GM21447 (cell line): ENCODE measurements at regions not wholly inside any gene's neighbourhood (a gene's known extent, or its start where the extent isn't known, plus 50 kb on each side); places are given as distances from the start of the nearest gene placed in this dataset.

Experiments used
- ATAC-seq: cut with Tn5 transposase; IDR thresholded peaks from one replicate; pipeline ENCODE4 v1.9.1; 2021; ENCODE audit not compliant: unreplicated experiment

DNA sequence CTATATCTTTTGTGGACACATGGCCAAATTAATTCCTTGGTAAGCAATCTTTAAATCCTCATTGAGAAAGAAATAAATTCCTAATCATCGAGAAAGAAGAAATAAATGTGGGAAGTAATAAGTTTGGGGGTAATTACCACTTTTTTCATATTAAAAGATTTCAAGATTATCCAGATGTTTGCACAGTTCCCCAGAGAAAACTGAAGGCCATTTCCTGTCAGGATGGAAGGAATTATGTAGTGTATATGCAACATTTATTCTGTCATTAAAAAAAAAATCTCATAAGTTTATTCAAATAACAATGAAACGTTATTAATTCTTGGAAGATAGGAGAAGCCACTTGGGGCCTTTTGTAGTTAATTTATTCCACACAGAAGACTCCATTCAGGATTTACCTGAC, 385.6 kb upstream of the NR3C2 start:
- no peak for ATAC-seq

DNA sequence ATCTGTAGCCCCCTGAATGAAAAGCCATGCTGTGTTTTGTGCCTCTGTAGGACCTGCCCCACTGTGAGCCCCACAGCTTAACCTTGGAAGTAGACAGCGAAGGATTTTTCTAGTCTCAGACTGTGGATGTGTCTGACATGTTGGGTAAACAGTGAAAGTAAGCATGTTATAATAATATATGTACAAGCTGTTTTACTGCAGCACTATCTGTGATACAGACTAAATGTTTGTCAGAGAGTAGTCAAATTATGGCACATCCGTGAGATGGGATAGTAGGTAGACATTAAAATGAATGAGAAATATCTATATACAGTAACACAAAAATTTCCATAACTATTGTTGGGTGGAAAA, 381.2 kb upstream of the NR3C2 start:
- no peak for ATAC-seq

- no peak for ATAC-seq
These were observed 380.6 kb upstream of the NR3C2 start for GRCh38 chr4:148822572-148823418.

- ATAC-seq = no peak
These were observed 371.8 kb upstream of the NR3C2 start for GRCh38 chr4:148814030-148814429.

GRCh38 chr4:148813289-148813688, 371.1 kb upstream of the NR3C2 start:
- no peak for ATAC-seq

DNA sequence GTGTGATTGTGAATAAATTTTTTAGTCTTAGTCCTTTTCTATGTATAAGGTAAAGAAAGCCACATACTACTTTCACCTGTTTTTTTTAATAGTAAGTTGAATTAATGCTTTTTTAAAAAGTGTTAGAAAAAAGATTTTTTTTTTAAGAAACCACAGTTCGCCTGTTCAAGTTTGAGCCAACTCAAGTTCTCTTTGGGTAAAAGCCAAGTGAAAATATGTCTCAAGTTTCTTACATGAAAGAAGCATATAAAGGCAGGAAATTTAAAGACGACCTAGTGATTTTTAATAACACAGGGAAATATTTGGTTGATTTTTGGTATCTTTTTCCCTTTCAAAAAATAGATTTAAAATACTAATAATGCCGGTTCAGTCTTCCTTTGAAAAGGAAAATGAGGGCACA, 369.9 kb upstream of the NR3C2 start:
- ATAC-seq = no peak

DNA sequence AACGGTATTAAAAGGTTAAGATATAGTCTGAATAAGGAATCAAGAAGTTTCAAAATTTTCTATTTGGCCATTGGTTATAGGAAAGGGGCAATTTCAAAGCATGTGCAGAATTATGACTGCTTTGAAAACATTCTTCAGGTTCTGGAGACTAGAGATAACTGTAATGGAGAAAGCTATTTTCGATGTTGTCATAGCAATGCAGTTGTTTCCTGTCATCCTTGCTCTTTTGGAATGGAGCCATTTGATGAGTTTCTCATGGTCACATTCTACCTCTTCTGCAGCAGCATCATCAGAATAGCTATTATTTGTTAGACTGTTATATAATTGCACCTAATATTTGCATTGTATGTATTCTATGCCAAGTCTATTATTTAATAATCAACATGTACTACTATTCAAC, 368.2 kb upstream of the NR3C2 start:
- no peak for ATAC-seq

DNA sequence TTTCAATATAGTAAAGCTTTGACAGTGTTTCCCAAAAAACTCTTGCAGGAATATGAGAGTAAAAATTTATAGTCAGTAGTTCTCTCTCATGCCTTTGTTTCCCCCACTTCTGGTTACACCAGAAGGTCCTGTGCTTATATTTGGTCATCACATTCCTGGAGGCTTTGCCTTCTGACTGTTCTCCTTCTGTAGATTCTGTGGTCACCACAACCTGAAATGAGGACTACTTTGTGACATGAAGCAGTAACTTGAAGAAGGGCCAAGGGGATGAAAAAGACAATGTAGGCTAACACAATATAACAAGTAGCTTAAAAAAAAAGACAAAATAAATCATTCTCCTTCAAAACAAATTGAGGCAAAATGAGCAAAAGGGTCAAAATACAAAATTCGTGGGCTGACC, 366.2 kb upstream of the NR3C2 start:
- no peak for ATAC-seq

DNA sequence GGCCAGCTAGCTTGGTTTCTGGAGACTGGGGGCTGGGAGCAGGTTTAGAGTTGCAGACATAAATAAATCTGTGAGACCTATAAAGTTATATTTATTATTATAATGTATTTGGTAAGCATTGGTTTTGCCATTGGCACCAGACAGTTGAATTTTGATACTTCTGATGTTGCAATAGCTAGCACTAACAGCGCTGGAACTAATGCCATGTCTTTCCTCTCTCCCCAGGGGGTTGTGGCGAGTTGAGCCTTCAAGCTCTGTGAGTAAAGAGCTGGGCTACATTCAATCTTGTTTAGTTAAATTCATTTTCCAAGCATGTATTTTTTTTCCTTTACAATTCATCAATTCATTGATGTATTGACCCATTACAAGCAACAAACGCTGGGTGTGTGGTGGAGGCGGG, 358.7 kb upstream of the NR3C2 start:
- ATAC-seq = no peak

- ATAC-seq = no peak
These were observed 358.2 kb upstream of the NR3C2 start for GRCh38 chr4:148800336-148800885.

- no peak for ATAC-seq
These were observed 353.1 kb upstream of the NR3C2 start for GRCh38 chr4:148795156-148795864.

GRCh38 chr4:148793221-148793620, 351.0 kb upstream of the NR3C2 start:
- no peak for ATAC-seq

DNA sequence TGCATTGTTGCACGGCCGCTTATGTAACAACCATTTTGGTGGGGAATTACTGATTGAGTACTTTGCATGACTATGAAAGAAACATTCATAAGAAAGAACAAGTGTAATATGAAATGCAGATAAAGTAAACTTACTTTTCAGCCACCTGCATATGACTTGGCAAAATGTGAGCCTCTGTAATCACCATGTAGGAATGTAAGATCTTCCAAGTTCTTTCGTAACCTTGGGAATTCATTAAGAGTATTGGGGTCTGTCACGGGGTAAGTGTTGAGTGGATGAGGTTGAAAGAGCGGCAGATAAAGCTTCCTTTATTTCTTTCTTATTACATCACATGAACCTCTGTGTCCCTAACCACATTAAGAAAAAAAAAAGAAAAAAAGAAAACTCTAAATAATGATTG, 348.5 kb upstream of the NR3C2 start:
- ATAC-seq = no peak

DNA sequence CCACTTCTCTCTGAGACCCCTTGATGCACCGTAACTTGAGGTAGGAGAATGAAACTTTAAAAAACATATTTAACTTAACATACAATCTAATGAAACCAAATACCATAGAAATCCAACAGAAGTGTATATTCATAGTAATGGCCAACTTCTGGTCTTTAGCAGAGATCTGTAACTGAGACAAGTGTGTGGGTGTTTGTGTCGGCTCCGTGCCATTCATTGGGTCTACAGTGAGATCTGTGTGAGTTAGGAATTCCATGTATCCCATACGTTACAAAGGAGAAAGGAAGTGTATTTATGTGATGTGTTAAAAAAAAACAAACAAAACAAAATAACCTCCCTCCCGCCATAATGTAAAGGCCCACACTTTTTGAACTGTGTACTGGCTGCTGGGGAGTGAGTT, 348.0 kb upstream of the NR3C2 start:
- no peak for ATAC-seq

- ATAC-seq = no peak
These were observed 345.7 kb upstream of the NR3C2 start for GRCh38 chr4:148787831-148788477.

DNA sequence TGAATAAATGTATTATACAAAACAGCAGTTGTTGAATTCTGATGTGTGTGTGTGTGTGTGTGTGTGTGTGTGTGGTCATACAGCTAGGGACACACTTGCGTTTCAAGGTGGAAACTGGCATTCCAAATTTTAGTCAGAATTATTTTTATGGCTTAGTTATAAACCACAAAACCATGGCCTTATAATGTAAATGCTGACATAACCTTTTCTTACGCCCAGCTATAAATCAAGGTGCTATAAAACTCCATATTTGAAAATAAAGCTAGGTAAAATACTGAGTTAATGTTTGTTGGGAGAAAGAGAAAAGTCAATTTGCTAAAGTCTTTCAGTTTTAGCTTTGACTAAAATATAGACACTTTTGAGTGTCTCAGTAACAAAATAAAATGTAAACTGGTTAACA, 345.1 kb upstream of the NR3C2 start:
- no peak for ATAC-seq

DNA sequence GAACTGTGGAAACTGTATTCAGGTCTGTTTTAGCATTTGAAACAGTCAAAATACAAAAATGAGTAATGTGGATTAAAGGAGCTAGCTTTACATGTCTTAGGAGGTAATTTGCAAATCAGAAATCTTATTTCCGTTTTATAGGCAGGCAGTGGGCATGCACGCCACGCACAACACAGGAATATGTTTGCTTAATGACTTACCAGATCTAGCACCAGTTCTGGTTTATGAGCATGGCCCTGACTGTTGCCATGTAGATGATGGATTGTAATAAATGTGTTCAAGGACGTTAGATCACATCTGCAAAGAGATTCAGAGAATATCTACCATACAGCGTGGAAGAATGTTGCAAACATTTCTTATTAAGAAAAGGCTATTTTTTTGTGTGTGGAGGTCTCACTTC, 344.5 kb upstream of the NR3C2 start:
- no peak for ATAC-seq

DNA sequence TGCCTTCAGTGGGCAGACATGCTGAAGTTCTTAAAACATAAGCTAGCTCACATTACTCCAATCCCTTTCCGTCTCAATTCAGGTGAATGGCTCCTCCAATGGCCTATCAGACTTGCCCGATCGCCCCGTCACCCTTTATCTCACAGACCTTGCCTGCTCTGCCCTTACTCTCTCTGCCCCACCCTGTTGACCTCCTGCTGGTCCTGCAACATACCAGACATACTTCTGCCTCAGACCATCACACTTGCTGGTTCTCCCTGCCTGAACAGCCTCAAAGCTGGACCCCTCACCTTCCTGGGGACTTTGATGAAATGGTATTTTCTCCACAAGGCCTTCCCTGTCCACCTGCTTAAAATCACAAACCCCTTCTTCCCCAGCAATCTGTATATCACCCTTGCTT, 340.1 kb upstream of the NR3C2 start:
- no peak for ATAC-seq

GRCh38 chr4:148780426-148781005, 338.3 kb upstream of the NR3C2 start:
- no peak for ATAC-seq

GRCh38 chr4:148779771-148780170, 337.6 kb upstream of the NR3C2 start:
- no peak for ATAC-seq

DNA sequence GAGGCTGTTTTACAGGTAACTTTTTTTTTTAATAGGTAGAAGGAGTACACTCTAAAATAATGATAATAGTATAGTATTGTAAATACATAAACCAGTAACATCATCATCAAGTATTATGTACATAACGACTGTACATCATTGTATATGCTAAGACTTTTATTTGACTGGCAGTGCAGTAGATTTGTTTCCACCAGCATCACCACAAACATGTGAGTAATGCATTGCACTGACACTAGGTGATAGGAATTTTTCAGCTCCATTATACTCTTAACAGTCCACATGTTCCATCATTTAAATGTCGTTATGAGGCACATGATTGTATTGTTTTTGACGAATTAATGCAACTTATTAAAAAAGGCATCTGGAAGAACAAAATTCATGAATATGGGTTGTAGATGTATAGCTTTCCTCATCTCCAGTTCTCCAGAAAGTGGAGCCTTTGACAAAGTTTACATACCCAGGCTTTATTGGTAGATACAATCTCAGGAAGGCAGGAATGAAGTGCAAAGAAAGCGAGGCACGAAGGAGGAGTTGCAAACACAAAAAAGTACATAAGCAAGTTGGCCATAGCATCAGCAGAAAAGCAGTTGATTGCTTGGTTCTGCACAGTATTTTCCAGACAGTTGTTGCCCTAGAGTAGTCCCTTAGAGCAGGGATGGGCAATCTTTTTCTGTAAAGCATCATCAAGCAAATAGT, 336.9 kb upstream of the NR3C2 start:
- ATAC-seq = no peak
